K562 (cell line): ENCODE measurements at regions not wholly inside any gene's neighbourhood (a gene's known extent, or its start where the extent isn't known, plus 50 kb on each side); places are given as distances from the start of the nearest gene placed in this dataset.

Experiments
- ATAC-seq: fragments of 200-7000 bp; cut with Tn5 transposase; 3 replicates; pipeline ENCODE4 v1.9.1; 2020; ENCODE audit warnings: moderate library complexity
- BruUV-seq: library from RNA; stranded (reverse); fragments of 400-500 nt; replicated peaks from 2 replicates; lab custom pipeline; 2021; lab: Mats Ljungman, UMichigan
- CTCF ChIA-PET: fragments of 300-600 bp; formaldehyde crosslinking; extraction: SDS; loops from one replicate; lab custom pipeline; 2021; ENCODE audit warnings: low intra/inter-chr PET ratio; lab: Yijun Ruan, JAX
- POLR2A ChIA-PET: fragments of 300-600, 350-650 bp; sonication (Branson Sonifier 250); formaldehyde crosslinking; extraction: SDS; loops from one replicate; lab custom pipeline; 2021; ENCODE audit warnings: antibody characterized with exemption, inconsistent platforms; lab: Yijun Ruan, JAX
- DNase-seq, 4 experiments: peaks; one replicate each; pipeline versions ENCODE4 v3.0.0 to v3.0.0-alpha.2; 2011 to 2018; ENCODE audit warnings: low spot score in 3 of 4, mixed read lengths in 3 of 4; ENCODE audit errors: extremely low read depth in 1 of 4
- FAIRE-seq: peaks from 2 replicates; lab custom pipeline; 2011; peaks lifted over from hg19 to GRCh38; lab: Jason Lieb, UNC
- H2AFZ ChIP-seq: 2 replicates; pipeline ENCODE4 v1.6.0; 2011; ENCODE audit warnings: low read depth, low read length, control low read depth, inconsistent platforms
- H3K27ac ChIP-seq: fragments of 200-600 bp; 3 replicates; pipeline ENCODE4 v1.8.0; 2011; ENCODE audit warnings: low read depth, mild to moderate bottlenecking, control low read depth, inconsistent platforms, low read length, moderate library complexity, mixed read lengths; ENCODE audit errors: extremely low read depth
- H3K27me3 ChIP-seq, 2 experiments: fragments of 300-600 bp in 1 of 2; 2 replicates in 1 of 2; 3 replicates in 1 of 2; pipeline versions ENCODE4 v1.6.0 to v1.8.0; 2011; ENCODE audit warnings: inconsistent platforms in 2 of 2, low read length in 2 of 2, mild to moderate bottlenecking in 1 of 2, mixed read lengths in 1 of 2, moderate library complexity in 1 of 2; ENCODE audit not compliant: control insufficient read depth in 2 of 2, insufficient read depth in 2 of 2
- H3K36me3 ChIP-seq: fragments of 300-600 bp; 3 replicates; pipeline ENCODE4 v1.8.0; 2011; ENCODE audit warnings: mild to moderate bottlenecking, low read length, inconsistent platforms; ENCODE audit not compliant: control insufficient read depth, insufficient read depth
- H3K4me1 ChIP-seq, 2 experiments: fragments of 200-600 bp in 1 of 2; replicated peaks in 1 of 2; 2 replicates in 1 of 2; 3 replicates in 1 of 2; pipeline versions ENCODE4 v1.5.1 to v1.8.0; 2011; ENCODE audit warnings: inconsistent platforms in 2 of 2, low read length in 2 of 2, mild to moderate bottlenecking in 1 of 2, mixed read lengths in 1 of 2, moderate library complexity in 1 of 2; ENCODE audit not compliant: control insufficient read depth in 2 of 2, insufficient read depth in 2 of 2
- H3K4me2 ChIP-seq: 2 replicates; pipeline ENCODE4 v1.6.1; 2011; ENCODE audit warnings: low read length, control low read depth, inconsistent platforms, mixed read lengths; ENCODE audit not compliant: insufficient read depth
- H3K4me3 ChIP-seq: fragments of 200-600 bp; sonication (generic), shearing (Covaris generic); 2 replicates; pipeline ENCODE4 v1.5.1; 2016; ENCODE audit warnings: control low read depth, inconsistent platforms
- H3K79me2 ChIP-seq: fragments of 200-600 bp; 3 replicates; pipeline ENCODE4 v1.8.0; 2011; ENCODE audit warnings: low read length, inconsistent platforms; ENCODE audit not compliant: control insufficient read depth, insufficient read depth
- H3K9ac ChIP-seq, 2 experiments: 2 replicates each; pipeline versions ENCODE4 v1.6.0 to v1.6.1; 2011; ENCODE audit warnings: low read depth in 2 of 2, low read length in 2 of 2, control low read depth in 1 of 2, inconsistent platforms in 1 of 2, mild to moderate bottlenecking in 1 of 2, mixed read lengths in 1 of 2; ENCODE audit not compliant: insufficient read depth in 1 of 2
- H3K9me1 ChIP-seq: one replicate; pipeline ENCODE4 v1.6.0; 2011; ENCODE audit warnings: inconsistent platforms, mild to moderate bottlenecking, low read length, moderate library complexity; ENCODE audit not compliant: control insufficient read depth, insufficient read depth
- H3K9me3 ChIP-seq: replicated peaks from 2 replicates; pipeline ENCODE4 v1.5.1; 2011; ENCODE audit warnings: low read depth, low read length, inconsistent platforms; ENCODE audit not compliant: control insufficient read depth, insufficient read depth
- H4K20me1 ChIP-seq: replicated peaks from 2 replicates; pipeline ENCODE4 v1.6.1; 2011; ENCODE audit warnings: low read length, inconsistent platforms, mixed read lengths; ENCODE audit not compliant: control insufficient read depth, insufficient read depth
- NBN ChIP-seq: fragments of 450-650 bp; IDR thresholded peaks from 2 replicates; pipeline ENCODE4 v1.6.1; 2016; ENCODE audit warnings: low read depth, mild to moderate bottlenecking
- PCBP1 ChIP-seq: fragments of 200-400 bp; formaldehyde crosslinking; IDR thresholded peaks from 2 replicates; pipeline ENCODE4 v1.6.1; 2018; ENCODE audit warnings: mild to moderate bottlenecking, low read depth, low read length; ENCODE audit not compliant: poor library complexity, severe bottlenecking
- ZBTB11 ChIP-seq, 3 experiments: fragments of 200-800 bp in 1 of 3; fragments of 250-450 bp in 1 of 3; fragments of 450-650 bp in 1 of 3; sonication (Bioruptor Pico) in 1 of 3; sonication (Bioruptor generic) in 1 of 3; formaldehyde crosslinking in 1 of 3; IDR thresholded peaks; 2 replicates each; pipeline versions ENCODE4 v1.6.1 to v1.8.0; 2016 to 2022; ENCODE audit warnings: mild to moderate bottlenecking in 2 of 3, missing genetic modification characterization in 2 of 3, missing compliant biosample characterization in 1 of 3, moderate library complexity in 1 of 3
- in situ Hi-C: fragments of 300-500 bp; cut with MboI; formaldehyde crosslinking; loops from 4 replicates; pipeline ENCODE4 v1.15.0; 2018; ENCODE audit warnings: inconsistent platforms, mixed read lengths
- intact Hi-C: fragments of 100-400 bp; cut with micrococcal nuclease; formaldehyde crosslinking; loops from 2 replicates; pipeline ENCODE4 v1.14.2; 2022

GRCh38 chr5:125750861-125751186, 672.4 kb upstream of the GRAMD2B start:
- Histone ChIP-seq H3K9ac (no peak overlapping the region), H3K27me3 (no peaks in the 10 kb centered on the region), H3K4me1 (no peaks in the 10 kb centered on the region), H3K4me2 (no peak overlapping the region), H3K27ac (no peak overlapping the region), H3K4me3 (no peak overlapping the region), H3K36me3 (no peaks in the 10 kb centered on the region), H3K9me1 (no peaks in the 10 kb centered on the region), H2AFZ (no peak overlapping the region), H4K20me1 (no peaks in the 10 kb centered on the region), H3K9me3 (no peaks in the 10 kb centered on the region; the same call in 1 of the 2 replicates), H3K79me2 (no peaks in the 10 kb centered on the region)
- intact Hi-C loops = no loop called here
- CTCF ChIA-PET = no interaction called here
- FAIRE-seq (no peak), DNase-seq (no peak), ATAC-seq (no peak)
- in situ Hi-C loops = no loop called here
- TF ChIP-seq NBN = no peak
- TF ChIP-seq ZBTB11 (CRISPR knock-in tag; IDR thresholded peaks at IDR 0.05) = no peak
- no peak for TF ChIP-seq PCBP1
- POLR2A ChIA-PET = no interaction called here
- no TSS peak for BruUV-seq
